ENCODE measurements at regions not wholly inside any gene's neighbourhood (a gene's known extent, or its start where the extent isn't known, plus 50 kb on each side); places are given as distances from the start of the nearest gene placed in this dataset.

GRCh38 chr15:70395164-70395563, 297.4 kb upstream of the TLE3 start:
- no TSS peak for BruUV-seq (replicated peaks)
- no peak overlapping the region for H3K4me3 ChIP-seq (ENCODE audit: low read depth, low read length, poor library complexity, severe bottlenecking)
- ChIA-PET POLR2A (ENCODE audit: low non-redundant PET) (interaction anchor here (0.6 kb wide), 1 partner anchor 1938 kb away, joined by 5 read pairs; no protein-coding TSS in a partner anchor), CTCF (no interaction called here)
- H3K27ac ChIP-seq (ENCODE audit: low read depth, low read length, poor library complexity, severe bottlenecking), result no peak overlapping the region
- no peaks in the 10 kb centered on the region for H3K4me1 ChIP-seq (ENCODE audit: insufficient read depth, low read length, poor library complexity, severe bottlenecking)
- H3K36me3 ChIP-seq (ENCODE audit: insufficient read depth, low read length, poor library complexity, severe bottlenecking), result no peaks in the 10 kb centered on the region
- no peak for DNase-seq (ENCODE audit: low spot score)
- H3K27me3 ChIP-seq (replicated peaks; ENCODE audit: insufficient read depth, low read depth, low read length, poor library complexity), result no peaks in the 10 kb centered on the region
- no peaks in the 10 kb centered on the region for H3K9me3 ChIP-seq (ENCODE audit: low read depth, low read length, poor library complexity, severe bottlenecking)
- intact Hi-C loops (cut with micrococcal nuclease; ENCODE audit: unreplicated experiment), result no loop called here
- TF ChIP-seq EZH2 (IDR thresholded peaks at IDR 0.05; ENCODE audit: borderline replicate concordance, low read depth, low read length, poor library complexity, severe bottlenecking), result no peak
- no peak for TF ChIP-seq CTCF (conservative IDR thresholded peaks at IDR 0.05; ENCODE audit: low read depth, low read length)

- no peaks in the 10 kb centered on the region for H3K27me3 ChIP-seq (replicated peaks; ENCODE audit: insufficient read depth, low read depth, low read length, poor library complexity)
- intact Hi-C loops (cut with micrococcal nuclease; ENCODE audit: unreplicated experiment), result no loop called here
- ChIA-PET CTCF (no interaction called here), POLR2A (ENCODE audit: low non-redundant PET) (interaction anchor here (0.6 kb wide), 1 partner anchor 67 kb away, joined by 6 read pairs; no protein-coding TSS in a partner anchor)
- BruUV-seq (replicated peaks), result no TSS peak
- peaks cover 15% of the 10 kb centered on the region for H3K4me1 ChIP-seq (ENCODE audit: insufficient read depth, low read length, poor library complexity, severe bottlenecking)
- no peaks in the 10 kb centered on the region for H3K9me3 ChIP-seq (ENCODE audit: low read depth, low read length, poor library complexity, severe bottlenecking)
- H3K4me3 ChIP-seq (ENCODE audit: low read depth, low read length, poor library complexity, severe bottlenecking), result no peak overlapping the region
- DNase-seq (ENCODE audit: low spot score), result no peak
- no peak overlapping the region for H3K27ac ChIP-seq (ENCODE audit: low read depth, low read length, poor library complexity, severe bottlenecking)
- no peak for TF ChIP-seq EZH2 (IDR thresholded peaks at IDR 0.05; ENCODE audit: borderline replicate concordance, low read depth, low read length, poor library complexity, severe bottlenecking)
- TF ChIP-seq CTCF (conservative IDR thresholded peaks at IDR 0.05; ENCODE audit: low read depth, low read length), result no peak
- no peaks in the 10 kb centered on the region for H3K36me3 ChIP-seq (ENCODE audit: insufficient read depth, low read length, poor library complexity, severe bottlenecking)
Measured at GRCh38 chr15:70390723-70391122, 293.0 kb upstream of the TLE3 start.

GRCh38 chr15:70387993-70388392, 290.3 kb upstream of the TLE3 start:
- Histone ChIP-seq H3K27ac (ENCODE audit: low read depth, low read length, poor library complexity, severe bottlenecking) (no peak overlapping the region), H3K4me1 (ENCODE audit: insufficient read depth, low read length, poor library complexity, severe bottlenecking) (peaks cover 18% of the 10 kb centered on the region), H3K9me3 (ENCODE audit: low read depth, low read length, poor library complexity, severe bottlenecking) (no peaks in the 10 kb centered on the region), H3K27me3 (replicated peaks; ENCODE audit: insufficient read depth, low read depth, low read length, poor library complexity) (no peaks in the 10 kb centered on the region), H3K4me3 (ENCODE audit: low read depth, low read length, poor library complexity, severe bottlenecking) (no peak overlapping the region), H3K36me3 (ENCODE audit: insufficient read depth, low read length, poor library complexity, severe bottlenecking) (no peaks in the 10 kb centered on the region)
- BruUV-seq (replicated peaks), result no TSS peak
- intact Hi-C loops (cut with micrococcal nuclease; ENCODE audit: unreplicated experiment), result no loop called here
- POLR2A ChIA-PET (ENCODE audit: low non-redundant PET), result no interaction called here
- DNase-seq (ENCODE audit: low spot score), result no peak
- TF ChIP-seq EZH2 (IDR thresholded peaks at IDR 0.05; ENCODE audit: borderline replicate concordance, low read depth, low read length, poor library complexity, severe bottlenecking) (no peak), CTCF (conservative IDR thresholded peaks at IDR 0.05; ENCODE audit: low read depth, low read length) (no peak)
- CTCF ChIA-PET, result no interaction called here

All from A673 (cell line).